ENCODE measurements at regions not wholly inside any gene's neighbourhood (a gene's known extent, or its start where the extent isn't known, plus 50 kb on each side); places are given as distances from the start of the nearest gene placed in this dataset.

DNA sequence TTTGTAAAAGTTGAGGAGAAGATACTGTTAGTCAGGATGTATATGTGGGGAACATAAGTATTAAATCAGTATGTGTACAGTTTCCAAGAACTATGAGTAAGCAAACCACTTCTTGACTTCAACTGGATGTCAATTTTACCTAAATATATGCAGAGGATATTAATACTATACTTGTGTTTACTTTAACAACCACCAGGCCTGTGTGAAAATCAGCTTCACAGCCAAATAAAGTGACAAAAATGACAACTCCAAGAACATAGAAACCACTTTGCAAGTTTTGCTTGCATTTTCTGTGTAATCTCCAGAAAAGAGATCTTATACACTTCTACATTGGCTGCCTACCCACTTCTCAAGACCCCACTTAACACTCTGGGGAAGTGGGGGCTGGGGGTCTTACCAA, 293.3 kb upstream of the RORA start:
- TF ChIP-seq POLR2A (IDR thresholded peaks at IDR 0.05), result no peak
- TF ChIP-seq, protein P1, sequence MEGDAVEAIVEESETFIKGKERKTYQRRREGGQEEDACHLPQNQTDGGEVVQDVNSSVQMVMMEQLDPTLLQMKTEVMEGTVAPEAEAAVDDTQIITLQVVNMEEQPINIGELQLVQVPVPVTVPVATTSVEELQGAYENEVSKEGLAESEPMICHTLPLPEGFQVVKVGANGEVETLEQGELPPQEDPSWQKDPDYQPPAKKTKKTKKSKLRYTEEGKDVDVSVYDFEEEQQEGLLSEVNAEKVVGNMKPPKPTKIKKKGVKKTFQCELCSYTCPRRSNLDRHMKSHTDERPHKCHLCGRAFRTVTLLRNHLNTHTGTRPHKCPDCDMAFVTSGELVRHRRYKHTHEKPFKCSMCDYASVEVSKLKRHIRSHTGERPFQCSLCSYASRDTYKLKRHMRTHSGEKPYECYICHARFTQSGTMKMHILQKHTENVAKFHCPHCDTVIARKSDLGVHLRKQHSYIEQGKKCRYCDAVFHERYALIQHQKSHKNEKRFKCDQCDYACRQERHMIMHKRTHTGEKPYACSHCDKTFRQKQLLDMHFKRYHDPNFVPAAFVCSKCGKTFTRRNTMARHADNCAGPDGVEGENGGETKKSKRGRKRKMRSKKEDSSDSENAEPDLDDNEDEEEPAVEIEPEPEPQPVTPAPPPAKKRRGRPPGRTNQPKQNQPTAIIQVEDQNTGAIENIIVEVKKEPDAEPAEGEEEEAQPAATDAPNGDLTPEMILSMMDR (IDR thresholded peaks at IDR 0.05), result no peak
